GM13977 (cell line): ENCODE measurements at regions not wholly inside any gene's neighbourhood (a gene's known extent, or its start where the extent isn't known, plus 50 kb on each side); places are given as distances from the start of the nearest gene placed in this dataset.

Experiments
- DNase-seq: peaks from one replicate; pipeline ENCODE4 v3.0.0; 2012; ENCODE audit warnings: low spot score
- CTCF ChIP-seq: IDR thresholded peaks from 2 replicates; pipeline ENCODE4 v1.5.1; 2012; ENCODE audit warnings: mild to moderate bottlenecking, control low read depth; ENCODE audit not compliant: insufficient read depth; ENCODE audit errors: extremely low read depth, missing control alignments
- in situ Hi-C: fragments of 300-500 bp; cut with MboI; formaldehyde crosslinking; loops from one replicate; pipeline ENCODE4 v1.12.0; 2022; ENCODE audit warnings: low sequenced_read_pairs, low pct_unique_long_range_greater_than_20kb, mixed read lengths, inconsistent platforms; ENCODE audit not compliant: unreplicated experiment

GRCh38 chr17:53141731-53142130 is 681.0 kb upstream of the KIF2B start:
- in situ Hi-C loops = no loop called here
- no peak for DNase-seq
- TF ChIP-seq CTCF = no peak

GRCh38 chr17:53141280-53141679 is 681.4 kb upstream of the KIF2B start:
- in situ Hi-C loops = no loop called here
- DNase-seq = no peak
- no peak for TF ChIP-seq CTCF

- in situ Hi-C loops = no loop called here
- DNase-seq = no peak
- TF ChIP-seq CTCF = no peak
Observed at GRCh38 chr17:53137869-53138268, 684.9 kb upstream of the KIF2B start.

GRCh38 chr17:53135969-53136368 is 686.8 kb upstream of the KIF2B start:
- TF ChIP-seq CTCF = no peak
- no peak for DNase-seq
- in situ Hi-C loops = no loop called here

GRCh38 chr17:53134548-53134947 is 688.2 kb upstream of the KIF2B start:
- DNase-seq = no peak
- in situ Hi-C loops = no loop called here
- no peak for TF ChIP-seq CTCF

GRCh38 chr17:53133876-53134275 is 688.9 kb upstream of the KIF2B start:
- no peak for TF ChIP-seq CTCF
- in situ Hi-C loops = no loop called here
- DNase-seq = no peak

- in situ Hi-C loops = no loop called here
- DNase-seq = no peak
- TF ChIP-seq CTCF = no peak
Observed at GRCh38 chr17:53129863-53130262, 692.9 kb upstream of the KIF2B start.
